ENCODE measurements at regions not wholly inside any gene's neighbourhood (a gene's known extent, or its start where the extent isn't known, plus 50 kb on each side); places are given as distances from the start of the nearest gene placed in this dataset.

GRCh38 chr6:165835410-165835851, 172.4 kb upstream of the PDE10A start:
- peaks cover 0 to 8% (median 0%) of the 10 kb centered on the region in 4 donors for H3K27me3 ChIP-seq
- WGBS, result 72% methylated on average over 8 of the region's 13 CpGs
- TF ChIP-seq POLR2A (IDR thresholded peaks at IDR 0.05; ENCODE audit: low read depth), result no peak
- TF ChIP-seq EP300 (IDR thresholded peaks at IDR 0.05), result no peak
- no peak for TF ChIP-seq POLR2AphosphoS5 (IDR thresholded peaks at IDR 0.05)
- no peak for TF ChIP-seq CTCF (IDR thresholded peaks at IDR 0.05)
- H3K9me3 ChIP-seq, result no peaks in the 10 kb centered on the region
- intact Hi-C loops (cut with DNase I), result no loop called here
- H3K36me3 ChIP-seq, result no peaks in the 10 kb centered on the region
- no peak for DNase-seq (ENCODE audit: extremely low spot score)
- peaks cover 11 to 17% (median 14%) of the 10 kb centered on the region in 4 donors for H3K4me1 ChIP-seq
- no peak overlapping the region for H3K4me3 ChIP-seq
- H3K27ac ChIP-seq (replicated peaks in 1 of 4), result no peak overlapping the region

GRCh38 chr6:165834613-165835259, 171.7 kb upstream of the PDE10A start:
- no peak overlapping the region for H3K4me3 ChIP-seq
- no peak for DNase-seq (ENCODE audit: extremely low spot score)
- H3K9me3 ChIP-seq, result no peaks in the 10 kb centered on the region
- intact Hi-C loops (cut with DNase I), result no loop called here
- H3K4me1 ChIP-seq, result peaks cover 11 to 17% (median 14%) of the 10 kb centered on the region in 4 donors
- peaks cover 0 to 8% (median 0%) of the 10 kb centered on the region in 4 donors for H3K27me3 ChIP-seq
- TF ChIP-seq POLR2AphosphoS5 (IDR thresholded peaks at IDR 0.05) (peak in 1 of 2 donors; percentile 19), POLR2A (IDR thresholded peaks at IDR 0.05; ENCODE audit: low read depth) (no peak)
- WGBS, result 50% methylated on average over 8 of the region's 11 CpGs
- H3K27ac ChIP-seq (replicated peaks in 1 of 4), result no peak overlapping the region
- H3K36me3 ChIP-seq, result no peaks in the 10 kb centered on the region

- intact Hi-C loops (cut with DNase I), result no loop called here
- Histone ChIP-seq H3K4me3 (no peak overlapping the region), H3K36me3 (no peaks in the 10 kb centered on the region), H3K27me3 (peaks cover 0 to 8% (median 0%) of the 10 kb centered on the region in 4 donors), H3K9me3 (no peaks in the 10 kb centered on the region), H3K27ac (replicated peaks in 1 of 4) (no peak overlapping the region), H3K4me1 (peaks cover 11 to 17% (median 14%) of the 10 kb centered on the region in 4 donors)
- DNase-seq (ENCODE audit: extremely low spot score), result no peak
- TF ChIP-seq POLR2A (IDR thresholded peaks at IDR 0.05; ENCODE audit: low read depth), result no peak
- TF ChIP-seq CTCF (IDR thresholded peaks at IDR 0.05), result no peak
- TF ChIP-seq EP300 (IDR thresholded peaks at IDR 0.05), result no peak
- no peak for TF ChIP-seq POLR2AphosphoS5 (IDR thresholded peaks at IDR 0.05)
- 92% methylated on average over 2 of the region's 3 CpGs for WGBS
Measured at GRCh38 chr6:165833355-165833754, 170.3 kb upstream of the PDE10A start.

GRCh38 chr6:165831812-165832510, 168.9 kb upstream of the PDE10A start:
- WGBS, result 68% methylated on average over 8 of the region's 8 CpGs
- Histone ChIP-seq H3K27ac (replicated peaks in 1 of 4) (no peak overlapping the region), H3K36me3 (no peaks in the 10 kb centered on the region), H3K27me3 (peaks cover 0 to 8% (median 0%) of the 10 kb centered on the region in 4 donors), H3K4me3 (no peak overlapping the region), H3K9me3 (no peaks in the 10 kb centered on the region), H3K4me1 (peaks cover 11 to 17% (median 14%) of the 10 kb centered on the region in 4 donors)
- intact Hi-C loops (cut with DNase I), result no loop called here
- no peak for TF ChIP-seq CTCF (IDR thresholded peaks at IDR 0.05)
- no peak for DNase-seq (ENCODE audit: extremely low spot score)

GRCh38 chr6:165830761-165831160, 167.7 kb upstream of the PDE10A start:
- intact Hi-C loops (cut with DNase I), result no loop called here
- no peak overlapping the region for H3K27ac ChIP-seq (replicated peaks in 1 of 4)
- no peak for DNase-seq (ENCODE audit: extremely low spot score)
- H3K9me3 ChIP-seq, result no peaks in the 10 kb centered on the region
- H3K4me3 ChIP-seq, result no peak overlapping the region
- H3K36me3 ChIP-seq, result no peaks in the 10 kb centered on the region
- TF ChIP-seq POLR2AphosphoS5 (IDR thresholded peaks at IDR 0.05) (no peak), EP300 (IDR thresholded peaks at IDR 0.05) (no peak), POLR2A (IDR thresholded peaks at IDR 0.05; ENCODE audit: low read depth) (no peak), CTCF (IDR thresholded peaks at IDR 0.05) (no peak)
- peaks cover 11 to 17% (median 14%) of the 10 kb centered on the region in 4 donors for H3K4me1 ChIP-seq
- peaks cover 0 to 4% (median 0%) of the 10 kb centered on the region in 4 donors for H3K27me3 ChIP-seq
- WGBS, result 96% methylated on average over 5 of the region's 5 CpGs

Measured in esophagus muscularis mucosa (tissue), 4 donors.